Caco-2 (cell line): ENCODE measurements at regions not wholly inside any gene's neighbourhood (a gene's known extent, or its start where the extent isn't known, plus 50 kb on each side); places are given as distances from the start of the nearest gene placed in this dataset.

ENCODE experiments used
- BruUV-seq: library from RNA; stranded (reverse); fragments of 400-500 nt; replicated peaks from 2 replicates; lab custom pipeline; 2021; lab: Mats Ljungman, UMichigan
- CTCF ChIA-PET: fragments of 300-600 bp; sonication (Branson Sonifier 250); formaldehyde crosslinking; loops from one replicate; lab custom pipeline; 2022; ENCODE audit warnings: antibody characterized with exemption; lab: Charles Lee
- POLR2A ChIA-PET: fragments of 300-600 bp; sonication (Branson Sonifier 250); formaldehyde crosslinking; loops from one replicate; lab custom pipeline; 2022; ENCODE audit warnings: antibody characterized with exemption; lab: Charles Lee
- DNase-seq, 2 experiments: peaks; one replicate each; pipeline versions ENCODE4 v3.0.0 to v3.0.0-alpha.2; 2020 to 2022
- H3K27me3 ChIP-seq: replicated peaks from 2 replicates; pipeline ENCODE4 v1.6.0; 2011; ENCODE audit warnings: low read length; ENCODE audit not compliant: control insufficient read depth, insufficient read depth
- H3K36me3 ChIP-seq: 2 replicates; pipeline ENCODE4 v1.5.1; 2011; ENCODE audit warnings: low read length; ENCODE audit not compliant: control insufficient read depth, insufficient read depth
- H3K4me1 ChIP-seq: fragments of 250-450 bp; sonication (Bioruptor Pico); 2 replicates; pipeline ENCODE4 v1.5.1; 2020; ENCODE audit warnings: mild to moderate bottlenecking
- H3K4me3 ChIP-seq: 2 replicates; pipeline ENCODE4 v1.5.1; 2011; ENCODE audit warnings: low read depth, mild to moderate bottlenecking, control low read depth, low read length
- H3K9me3 ChIP-seq: fragments of 250-450 bp; sonication (Bioruptor Pico); 2 replicates; pipeline ENCODE4 v1.5.1; 2020; ENCODE audit warnings: mild to moderate bottlenecking, moderate library complexity
- H3K27ac Mint-ChIP-seq: one replicate; pipeline ENCODE4 v1.8.0; 2022; ENCODE audit warnings: mixed read lengths; ENCODE audit not compliant: unreplicated experiment
- H3K27me3 Mint-ChIP-seq: one replicate; pipeline ENCODE4 v1.8.0; 2022; ENCODE audit warnings: mixed read lengths; ENCODE audit not compliant: insufficient read depth, unreplicated experiment
- H3K36me3 Mint-ChIP-seq: one replicate; pipeline ENCODE4 v1.8.0; 2022; ENCODE audit warnings: mild to moderate bottlenecking, mixed read lengths; ENCODE audit not compliant: insufficient read depth, unreplicated experiment
- H3K4me1 Mint-ChIP-seq: one replicate; pipeline ENCODE4 v1.8.0; 2022; ENCODE audit warnings: low read depth, mixed read lengths; ENCODE audit not compliant: unreplicated experiment
- H3K4me3 Mint-ChIP-seq: one replicate; pipeline ENCODE4 v1.8.0; 2022; ENCODE audit warnings: mild to moderate bottlenecking, moderate library complexity, mixed read lengths; ENCODE audit not compliant: unreplicated experiment
- H3K9me3 Mint-ChIP-seq: one replicate; pipeline ENCODE4 v1.8.0; 2022; ENCODE audit warnings: mixed read lengths; ENCODE audit not compliant: unreplicated experiment
- intact Hi-C: fragments of 100-400 bp; cut with micrococcal nuclease; formaldehyde crosslinking; loops from one replicate; pipeline ENCODE4 v1.10.0; 2022; ENCODE audit not compliant: unreplicated experiment
- TF ChIP-seq, protein P1 (sequence below), 2 experiments: fragments of 200-600 bp in 1 of 2; IDR thresholded peaks; 1 replicate in 1 of 2; 2 replicates in 1 of 2; pipeline versions ENCODE4 v1.5.1 to v1.8.0; 2011 to 2022; ENCODE audit warnings: antibody characterized with exemption in 1 of 2, control low read depth in 1 of 2, inconsistent platforms in 1 of 2, low read depth in 1 of 2, low read length in 1 of 2, mild to moderate bottlenecking in 1 of 2, moderate library complexity in 1 of 2; ENCODE audit not compliant: insufficient read depth in 1 of 2, severe bottlenecking in 1 of 2, unreplicated experiment in 1 of 2

DNA sequence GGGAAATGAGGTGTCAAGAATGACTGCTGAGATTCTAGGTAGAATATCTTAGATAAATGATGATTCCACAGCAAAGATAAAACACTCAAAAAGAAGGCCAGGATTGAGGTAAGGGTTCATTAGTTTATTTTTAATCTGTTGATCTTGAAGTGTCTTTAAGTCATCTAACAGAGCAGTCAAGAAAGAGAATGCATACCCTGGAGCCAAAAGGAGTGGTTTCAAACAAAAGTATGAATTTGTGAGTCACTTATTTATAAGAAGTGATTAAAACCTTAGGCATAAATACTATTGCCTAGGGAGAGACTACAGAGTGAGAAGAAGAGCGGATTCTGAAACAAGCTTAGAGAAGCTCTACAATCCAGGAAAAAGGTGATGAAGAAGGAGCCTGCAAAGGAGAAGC is 541.0 kb downstream of the DTWD2 start:
- no peak overlapping the region for H3K4me3 Mint-ChIP-seq
- CTCF ChIA-PET, result no interaction called here
- no peaks in the 10 kb centered on the region for H3K9me3 Mint-ChIP-seq

DNA sequence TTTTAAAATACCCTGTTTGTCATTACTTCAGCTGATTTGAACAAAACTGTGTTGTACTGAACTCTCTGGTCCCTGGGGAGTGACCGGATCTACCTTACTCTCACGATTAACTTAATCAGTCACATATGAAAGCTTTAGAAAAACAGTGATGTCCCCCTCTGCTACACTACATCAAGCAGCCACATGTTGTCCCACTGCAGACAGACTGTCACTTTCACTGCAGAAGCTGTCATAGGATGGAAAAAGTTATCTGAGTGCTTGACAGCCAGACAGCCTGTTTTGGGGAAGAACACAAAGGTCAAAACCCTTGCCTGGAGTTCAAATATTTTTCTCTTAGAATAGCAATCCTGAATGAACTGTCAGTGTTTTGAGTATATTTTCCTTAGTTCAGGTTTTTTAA is 546.4 kb downstream of the DTWD2 start:
- Histone ChIP-seq H3K9me3 (no peaks in the 10 kb centered on the region), H3K4me3 (no peak overlapping the region), H3K36me3 (no peaks in the 10 kb centered on the region), H3K4me1 (no peaks in the 10 kb centered on the region), H3K27me3 (no peaks in the 10 kb centered on the region)
- Mint-ChIP-seq H3K9me3 (no peaks in the 10 kb centered on the region), H3K36me3 (no peaks in the 10 kb centered on the region), H3K4me1 (no peaks in the 10 kb centered on the region), H3K4me3 (no peak overlapping the region), H3K27me3 (peaks cover 3% of the 10 kb centered on the region), H3K27ac (no peak overlapping the region)
- CTCF ChIA-PET, result no interaction called here
- intact Hi-C loops, result loop anchor here (10.0 kb wide), 1 partner anchor 353 kb away; no protein-coding TSS in a partner anchor
- BruUV-seq, result no TSS peak
- DNase-seq, result no peak
- TF ChIP-seq, protein P1, sequence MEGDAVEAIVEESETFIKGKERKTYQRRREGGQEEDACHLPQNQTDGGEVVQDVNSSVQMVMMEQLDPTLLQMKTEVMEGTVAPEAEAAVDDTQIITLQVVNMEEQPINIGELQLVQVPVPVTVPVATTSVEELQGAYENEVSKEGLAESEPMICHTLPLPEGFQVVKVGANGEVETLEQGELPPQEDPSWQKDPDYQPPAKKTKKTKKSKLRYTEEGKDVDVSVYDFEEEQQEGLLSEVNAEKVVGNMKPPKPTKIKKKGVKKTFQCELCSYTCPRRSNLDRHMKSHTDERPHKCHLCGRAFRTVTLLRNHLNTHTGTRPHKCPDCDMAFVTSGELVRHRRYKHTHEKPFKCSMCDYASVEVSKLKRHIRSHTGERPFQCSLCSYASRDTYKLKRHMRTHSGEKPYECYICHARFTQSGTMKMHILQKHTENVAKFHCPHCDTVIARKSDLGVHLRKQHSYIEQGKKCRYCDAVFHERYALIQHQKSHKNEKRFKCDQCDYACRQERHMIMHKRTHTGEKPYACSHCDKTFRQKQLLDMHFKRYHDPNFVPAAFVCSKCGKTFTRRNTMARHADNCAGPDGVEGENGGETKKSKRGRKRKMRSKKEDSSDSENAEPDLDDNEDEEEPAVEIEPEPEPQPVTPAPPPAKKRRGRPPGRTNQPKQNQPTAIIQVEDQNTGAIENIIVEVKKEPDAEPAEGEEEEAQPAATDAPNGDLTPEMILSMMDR (IDR thresholded peaks at IDR 0.05; ENCODE audit: insufficient read depth in 1 of 2, low read depth in 1 of 2, low read length in 1 of 2, severe bottlenecking in 1 of 2, unreplicated experiment in 1 of 2), result no peak
- POLR2A ChIA-PET, result no interaction called here

More for the DNA sequence above, 541.0 kb downstream of the DTWD2 start:
- Mint-ChIP-seq H3K36me3 (no peaks in the 10 kb centered on the region), H3K4me1 (no peaks in the 10 kb centered on the region), H3K27me3 (no peaks in the 10 kb centered on the region), H3K27ac (no peak overlapping the region)
- no peak overlapping the region for H3K4me3 ChIP-seq
- intact Hi-C loops, result loop anchor here (10.0 kb wide), 1 partner anchor 347 kb away; no protein-coding TSS in a partner anchor
- POLR2A ChIA-PET, result no interaction called here
- TF ChIP-seq, protein P1 (IDR thresholded peaks at IDR 0.05; ENCODE audit: insufficient read depth in 1 of 2, low read depth in 1 of 2, low read length in 1 of 2, severe bottlenecking in 1 of 2, unreplicated experiment in 1 of 2), result no peak
- H3K9me3 ChIP-seq, result no peaks in the 10 kb centered on the region
- no TSS peak for BruUV-seq
- no peak for DNase-seq
- H3K36me3 ChIP-seq, result no peaks in the 10 kb centered on the region
- H3K27me3 ChIP-seq, result no peaks in the 10 kb centered on the region
- H3K4me1 ChIP-seq, result no peaks in the 10 kb centered on the region

DNA sequence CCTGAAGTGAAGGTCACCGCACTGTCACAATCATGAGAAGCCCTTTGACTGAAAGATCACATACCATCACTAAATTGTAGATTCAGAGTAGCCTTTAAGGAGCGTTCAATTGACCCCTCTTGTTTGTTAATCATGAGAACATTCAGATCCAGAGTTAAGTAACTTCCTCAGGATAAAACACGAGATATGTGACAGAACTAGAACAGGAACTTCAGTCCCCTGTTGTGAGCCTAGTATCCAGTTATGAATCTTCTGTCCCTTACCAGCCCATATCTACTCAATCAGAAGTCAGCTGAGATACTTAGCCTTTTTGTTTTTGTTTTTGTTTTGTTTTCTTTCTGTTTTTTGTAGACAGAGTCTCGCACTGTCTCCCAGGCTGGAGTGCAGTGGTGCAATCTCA is 547.3 kb downstream of the DTWD2 start:
- H3K36me3 Mint-ChIP-seq, result no peaks in the 10 kb centered on the region

More for the DNA sequence above, 547.3 kb downstream of the DTWD2 start:
- ChIA-PET CTCF (no interaction called here), POLR2A (no interaction called here)
- no TSS peak for BruUV-seq
- Mint-ChIP-seq H3K27ac (no peak overlapping the region), H3K4me1 (no peaks in the 10 kb centered on the region), H3K9me3 (no peaks in the 10 kb centered on the region), H3K27me3 (peaks cover 3% of the 10 kb centered on the region), H3K4me3 (no peak overlapping the region)
- Histone ChIP-seq H3K36me3 (no peaks in the 10 kb centered on the region), H3K27me3 (no peaks in the 10 kb centered on the region), H3K4me1 (no peaks in the 10 kb centered on the region), H3K4me3 (no peak overlapping the region), H3K9me3 (no peaks in the 10 kb centered on the region)
- intact Hi-C loops, result loop anchor here (10.0 kb wide), 1 partner anchor 354 kb away; no protein-coding TSS in a partner anchor
- no peak for DNase-seq
- TF ChIP-seq, protein P1 (IDR thresholded peaks at IDR 0.05; ENCODE audit: insufficient read depth in 1 of 2, low read depth in 1 of 2, low read length in 1 of 2, severe bottlenecking in 1 of 2, unreplicated experiment in 1 of 2), result no peak
